Peyer's patch (tissue), 4 donors: ENCODE measurements at regions not wholly inside any gene's neighbourhood (a gene's known extent, or its start where the extent isn't known, plus 50 kb on each side); places are given as distances from the start of the nearest gene placed in this dataset.

Source experiments
- CTCF ChIP-seq, 6 experiments: fragments of 450-650 bp in 4 of 6; fragments of 200-600 bp in 2 of 6; sonication (generic) in 1 of 6; IDR thresholded peaks; one replicate each; pipeline ENCODE4 v1.5.1; 2017 to 2019; ENCODE audit warnings: antibody characterized with exemption in 6 of 6, mild to moderate bottlenecking in 3 of 6, moderate library complexity in 1 of 6
- POLR2A ChIP-seq, 2 donors: fragments of 450-650 bp; IDR thresholded peaks; one replicate each; pipeline ENCODE4 v1.5.1; 2017; ENCODE audit warnings: antibody characterized with exemption in 2 of 2, mild to moderate bottlenecking in 2 of 2, moderate library complexity in 2 of 2

GRCh38 chr11:127481391-127481790, 480.8 kb upstream of the KIRREL3 start:
- no peak for TF ChIP-seq CTCF (IDR thresholded peaks at IDR 0.05)
- no peak for TF ChIP-seq POLR2A (IDR thresholded peaks at IDR 0.05)
